Kasumi-1 (cell line): ENCODE measurements at regions not wholly inside any gene's neighbourhood (a gene's known extent, or its start where the extent isn't known, plus 50 kb on each side); places are given as distances from the start of the nearest gene placed in this dataset.

ENCODE experiments used
- DNase-seq, 2 experiments: peaks; one replicate each; lab custom pipeline; 2025; lab: John Stamatoyannopoulos, UW

DNA sequence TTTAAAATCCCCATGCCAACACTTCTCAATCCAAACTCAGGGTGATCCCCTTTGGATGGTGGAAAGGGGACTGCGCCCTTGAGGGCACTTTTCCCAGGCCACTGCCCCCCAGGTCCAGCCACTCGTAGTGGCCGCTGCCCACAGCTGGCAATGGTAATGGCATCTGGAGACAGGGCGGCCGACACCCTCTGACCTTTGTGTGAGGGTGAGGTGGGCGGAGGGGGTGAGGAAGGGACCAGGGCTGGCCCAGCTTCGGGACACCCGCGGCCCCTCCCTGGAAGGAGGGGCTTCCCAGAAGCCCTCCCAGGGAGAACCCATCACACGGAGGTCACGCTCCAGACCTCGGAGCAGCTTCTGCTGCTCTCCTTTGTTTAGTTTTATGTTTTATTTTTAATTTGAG lies 289.7 kb downstream of the FOXL1 start:
- DNase-seq, result no peak

DNA sequence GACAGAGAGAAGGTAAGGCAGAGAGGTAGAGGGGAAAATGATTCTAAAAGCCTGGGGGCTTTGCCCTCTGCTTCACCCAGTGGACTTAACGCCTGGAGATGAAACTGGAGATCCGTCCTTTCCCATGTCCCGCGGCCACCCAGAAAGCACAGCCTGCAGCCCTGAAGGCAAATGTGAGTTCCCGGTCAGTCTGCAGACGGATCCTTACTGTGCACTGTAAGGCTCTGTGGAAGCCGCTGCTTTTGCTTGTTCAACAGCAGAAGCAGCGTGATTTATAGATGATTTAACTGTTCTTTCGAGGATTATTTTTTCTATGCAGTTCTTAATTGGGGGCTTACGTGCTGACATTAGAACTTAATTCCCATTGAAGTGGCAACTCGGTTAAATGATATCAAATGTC lies 290.4 kb downstream of the FOXL1 start:
- DNase-seq, result no peak

- DNase-seq, result no peak
Measured at GRCh38 chr16:86869288-86870022, 291.1 kb downstream of the FOXL1 start.

GRCh38 chr16:86870380-86870779 lies 292.0 kb downstream of the FOXL1 start:
- no peak for DNase-seq

DNA sequence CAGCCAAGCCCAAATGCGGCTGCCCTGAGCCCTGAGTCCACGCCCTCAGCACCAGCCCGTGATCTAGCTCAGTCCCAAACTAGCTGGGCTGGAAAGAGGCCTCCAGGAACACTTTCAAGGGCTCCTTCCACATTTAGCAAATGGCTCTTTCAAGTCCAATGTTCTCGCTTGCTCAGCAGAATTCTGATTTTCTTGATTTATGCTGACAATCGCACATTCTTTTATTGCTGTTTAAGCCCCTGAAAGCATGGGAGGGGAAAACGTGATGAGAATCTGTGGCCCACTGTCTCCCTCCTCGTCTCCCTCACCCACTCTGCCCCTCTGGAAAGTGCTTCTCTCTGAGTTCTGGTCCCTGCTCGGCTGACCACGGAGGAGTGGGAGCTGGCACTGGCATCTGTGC lies 293.8 kb downstream of the FOXL1 start:
- no peak for DNase-seq

DNA sequence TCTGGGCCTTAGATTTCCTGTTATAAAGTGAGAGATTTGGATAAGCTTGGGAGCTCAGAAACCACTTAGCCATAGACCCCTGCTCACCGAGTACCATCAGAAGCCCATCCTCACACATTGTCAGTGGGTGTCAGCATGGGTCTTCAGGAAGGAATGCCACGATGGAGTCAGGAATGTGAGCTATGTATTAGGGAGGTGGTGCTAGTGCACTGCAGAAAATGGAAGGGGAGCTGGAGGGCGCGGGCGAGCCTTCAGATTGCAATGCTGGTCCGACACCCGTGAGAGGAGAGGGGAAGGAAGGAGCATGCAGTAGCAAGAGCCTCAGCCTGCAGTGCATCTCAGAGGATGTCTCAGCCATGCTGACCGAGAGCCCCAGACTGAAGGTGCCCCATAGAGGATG lies 294.5 kb downstream of the FOXL1 start:
- no peak for DNase-seq

DNA sequence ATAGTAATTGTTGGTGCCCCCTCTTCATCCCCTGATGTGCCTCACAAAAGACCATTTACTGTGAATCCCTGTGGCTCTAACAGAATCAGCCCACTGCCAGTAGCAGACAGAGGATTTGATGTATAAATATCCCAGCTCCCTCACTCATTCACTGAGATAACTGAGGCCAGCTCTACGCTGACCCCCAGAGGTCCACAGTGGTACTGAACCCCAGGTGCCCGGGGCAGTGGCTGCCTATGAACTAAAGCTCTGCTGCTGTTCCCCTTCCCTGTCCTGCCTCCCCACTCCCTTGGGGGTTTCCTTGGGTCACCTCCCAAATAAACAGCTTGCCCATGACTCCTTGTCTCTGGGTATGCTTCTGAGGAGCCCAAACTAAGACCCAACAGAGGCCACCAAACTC lies 295.8 kb downstream of the FOXL1 start:
- no peak for DNase-seq

DNA sequence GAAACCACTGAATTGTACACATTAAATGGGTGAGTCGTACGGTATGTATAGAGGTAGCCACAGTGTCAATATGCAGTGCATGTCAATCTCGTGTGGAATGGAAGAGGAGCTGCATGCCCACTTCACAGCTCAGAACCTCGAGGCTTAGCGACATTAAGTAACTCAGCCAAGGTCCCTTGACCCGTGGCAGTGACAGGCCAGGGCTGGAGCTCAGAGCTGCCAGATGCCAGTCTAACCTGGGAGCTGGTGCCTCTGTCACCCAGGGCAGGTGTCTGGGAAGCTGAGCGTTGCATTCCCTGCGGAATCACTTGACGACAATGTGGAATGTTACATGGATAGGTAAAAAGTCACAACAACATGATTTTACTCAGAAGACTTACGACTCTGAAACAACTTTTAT lies 298.1 kb downstream of the FOXL1 start:
- DNase-seq, result no peak

- DNase-seq, result no peak
Measured at GRCh38 chr16:86877108-86877507, 298.8 kb downstream of the FOXL1 start.

- DNase-seq, result no peak
Measured at GRCh38 chr16:86877835-86878234, 299.5 kb downstream of the FOXL1 start.

GRCh38 chr16:86878236-86879080 lies 300.1 kb downstream of the FOXL1 start:
- no peak for DNase-seq

- DNase-seq, result no peak
Measured at GRCh38 chr16:86879268-86879667, 300.9 kb downstream of the FOXL1 start.

- no peak for DNase-seq
Measured at GRCh38 chr16:86880316-86881117, 302.2 kb downstream of the FOXL1 start.

DNA sequence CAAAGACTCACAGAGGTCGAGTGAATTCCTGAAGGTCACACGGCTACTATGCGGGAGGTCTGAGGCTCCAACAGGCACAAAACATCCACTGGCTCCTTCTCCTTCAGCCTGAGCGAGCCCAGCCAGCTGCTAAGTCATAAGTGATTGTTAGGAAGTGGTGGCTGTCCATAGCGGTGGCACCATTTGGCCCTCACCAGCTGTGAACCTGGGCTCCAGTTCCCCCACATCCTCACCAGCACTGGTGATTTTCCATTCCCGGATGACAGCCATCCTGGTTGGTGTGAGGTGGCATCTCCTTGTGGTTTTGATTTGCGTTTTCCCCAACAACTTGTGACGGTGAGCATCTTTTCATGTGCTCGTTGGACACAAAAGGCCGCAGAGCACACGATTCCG lies 302.8 kb downstream of the FOXL1 start:
- no peak for DNase-seq

GRCh38 chr16:86881861-86882273 lies 303.5 kb downstream of the FOXL1 start:
- no peak for DNase-seq

DNA sequence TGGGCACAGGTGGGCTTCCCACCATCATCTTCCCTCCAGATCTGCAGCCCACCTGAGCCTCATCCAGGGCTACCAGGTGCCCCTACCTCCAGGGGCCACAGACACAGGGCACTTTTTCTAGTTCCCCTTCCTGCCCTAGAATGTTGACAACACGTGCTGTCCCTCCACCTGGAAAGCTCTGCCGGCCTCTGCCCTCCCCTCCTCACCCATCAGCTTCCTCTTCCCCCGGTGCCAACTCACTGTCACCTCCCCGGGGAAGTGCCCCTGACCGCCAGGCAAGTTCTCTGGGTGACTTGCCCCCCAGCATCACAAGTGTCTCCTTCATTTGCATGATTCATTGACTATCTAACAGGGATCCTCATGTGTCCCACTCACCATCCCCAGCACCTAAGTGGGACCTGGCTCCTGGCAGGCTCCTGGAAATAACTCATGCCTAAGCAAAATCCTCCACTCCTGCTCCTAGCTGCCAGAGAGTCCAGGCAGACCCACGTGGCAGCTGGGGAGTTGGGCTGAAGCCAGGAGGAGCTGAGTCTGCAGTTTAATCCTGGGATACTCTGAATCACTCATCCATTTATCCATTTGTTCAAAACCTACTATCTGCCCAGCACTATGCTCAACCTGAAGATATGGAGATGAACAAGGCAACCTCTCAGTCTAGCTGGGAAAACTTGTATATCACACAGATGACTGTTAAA lies 304.4 kb downstream of the FOXL1 start:
- DNase-seq, result no peak

- no peak for DNase-seq
Measured at GRCh38 chr16:86883583-86884389, 305.4 kb downstream of the FOXL1 start.

DNA sequence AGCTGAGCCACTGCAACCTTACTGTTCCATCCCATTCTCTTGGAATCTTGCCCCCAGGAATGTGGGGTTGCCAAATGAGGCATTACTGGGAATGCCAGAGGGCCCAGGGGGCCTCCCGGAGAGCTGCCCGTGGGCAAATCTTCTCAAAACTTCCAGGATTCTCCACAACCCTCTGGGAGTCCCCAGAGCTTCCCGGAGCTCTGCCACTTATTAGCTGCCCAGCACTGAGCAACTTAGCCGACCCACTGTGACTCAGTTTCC lies 306.0 kb downstream of the FOXL1 start:
- no peak for DNase-seq

DNA sequence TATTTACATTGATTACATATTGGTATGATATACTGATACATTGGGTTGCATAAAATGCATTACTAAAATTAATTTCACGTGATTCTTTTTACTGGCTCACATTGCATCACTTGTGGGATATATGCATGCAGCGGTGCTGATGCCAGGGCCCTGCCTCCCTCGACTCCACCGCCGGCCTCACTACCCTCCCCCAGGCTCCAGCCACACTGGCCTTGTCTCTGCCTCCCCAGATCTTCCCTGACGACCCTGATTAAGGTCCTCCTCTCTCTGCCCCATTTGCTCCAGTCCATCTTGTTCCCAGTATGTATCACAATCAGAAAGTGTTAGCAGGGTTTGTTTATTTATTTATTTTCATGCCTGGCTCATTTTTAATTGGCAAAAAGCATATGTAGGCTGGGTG lies 306.8 kb downstream of the FOXL1 start:
- DNase-seq, result no peak

DNA sequence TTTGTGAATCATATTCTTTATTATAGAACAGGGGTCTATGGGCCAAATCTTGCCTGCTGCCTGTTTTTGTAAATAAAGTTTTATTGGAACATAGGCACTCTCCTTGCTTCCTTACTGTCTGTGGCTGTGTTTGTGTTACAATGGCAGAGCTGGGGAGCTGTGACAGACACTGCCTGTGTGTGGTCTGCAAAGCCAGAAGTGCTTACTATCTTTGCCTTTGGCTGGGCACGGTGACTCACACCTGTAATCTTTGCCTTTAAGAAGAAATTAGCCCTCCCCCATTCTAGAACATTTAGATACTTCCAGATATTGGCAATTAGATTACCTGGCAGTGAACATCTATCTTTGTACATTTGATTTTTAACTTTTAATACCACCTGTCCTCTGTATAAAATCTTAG lies 308.3 kb downstream of the FOXL1 start:
- DNase-seq, result no peak

DNA sequence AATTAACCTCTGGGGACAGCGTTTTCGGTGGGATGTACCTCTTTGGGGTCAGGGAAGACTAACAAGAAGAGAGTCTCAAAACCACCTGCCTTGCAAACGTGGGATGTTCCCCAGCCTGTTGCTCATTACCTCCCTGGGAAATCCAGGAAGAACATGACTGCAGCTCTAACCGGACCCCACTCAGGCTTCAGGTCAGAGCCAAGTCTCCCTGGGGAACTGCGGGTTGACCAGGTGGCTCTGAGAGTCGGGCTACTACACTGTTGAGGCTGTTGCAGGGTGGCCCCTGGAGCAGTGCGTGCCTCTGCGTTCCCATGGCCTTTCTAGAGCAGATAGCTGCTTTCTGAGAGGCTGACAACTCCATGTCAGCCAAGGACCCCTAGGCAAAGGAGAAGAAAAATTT lies 309.1 kb downstream of the FOXL1 start:
- no peak for DNase-seq
